ENCODE measurements at regions not wholly inside any gene's neighbourhood (a gene's known extent, or its start where the extent isn't known, plus 50 kb on each side); places are given as distances from the start of the nearest gene placed in this dataset.
"Not testable (repeated sequence)": the region's sequence is repeated elsewhere in the genome, so short reads cannot be mapped to it uniquely, and the experiment has no call there.

- DNase-seq: no peak
These were observed 50.0 kb downstream of the PTPRS start for GRCh38 chr19:5290336-5291262.

GRCh38 chr19:5289060-5289990, 51.3 kb downstream of the PTPRS start:
- DNase-seq: no peak

- no peak for DNase-seq
These were observed 52.3 kb downstream of the PTPRS start for GRCh38 chr19:5288347-5288739.

- DNase-seq: no peak
These were observed 53.5 kb downstream of the PTPRS start for GRCh38 chr19:5287066-5287465.

- no peak for DNase-seq
These were observed 54.1 kb downstream of the PTPRS start for GRCh38 chr19:5286465-5287029.

GRCh38 chr19:5285955-5286354, 54.7 kb downstream of the PTPRS start:
- no peak for DNase-seq

GRCh38 chr19:5285311-5285710, 55.3 kb downstream of the PTPRS start:
- no peak for DNase-seq

GRCh38 chr19:5282901-5283300, 57.7 kb downstream of the PTPRS start:
- no peak for DNase-seq

GRCh38 chr19:5281588-5281987, 59.0 kb downstream of the PTPRS start:
- no peak for DNase-seq

GRCh38 chr19:5275668-5276067, 64.9 kb downstream of the PTPRS start:
- not testable (repeated sequence) for DNase-seq

- DNase-seq: no peak
These were observed 66.8 kb downstream of the PTPRS start for GRCh38 chr19:5273782-5274181.

GRCh38 chr19:5271145-5271544, 69.5 kb downstream of the PTPRS start:
- peak; percentile 25 for DNase-seq

GRCh38 chr19:5269926-5270325, 70.7 kb downstream of the PTPRS start:
- DNase-seq: no peak

GRCh38 chr19:5269279-5269678, 71.3 kb downstream of the PTPRS start:
- no peak for DNase-seq

GRCh38 chr19:5268801-5269200, 71.8 kb downstream of the PTPRS start:
- no peak for DNase-seq

- DNase-seq: no peak
These were observed 75.4 kb downstream of the PTPRS start for GRCh38 chr19:5265260-5265659.

GRCh38 chr19:5264453-5264852, 76.2 kb downstream of the PTPRS start:
- no peak for DNase-seq

GRCh38 chr19:5263615-5264014, 77.0 kb downstream of the PTPRS start:
- no peak for DNase-seq

- DNase-seq: no peak
These were observed 77.9 kb downstream of the PTPRS start for GRCh38 chr19:5262721-5263120.

- DNase-seq: no peak
These were observed 79.3 kb downstream of the PTPRS start for GRCh38 chr19:5261156-5261890.

GRCh38 chr19:5260381-5260967, 80.1 kb downstream of the PTPRS start:
- DNase-seq: no peak

GRCh38 chr19:5259750-5260149, 80.9 kb downstream of the PTPRS start:
- no peak for DNase-seq

Measured in fibroblast of skin of scalp (primary cell).